ENCODE measurements at regions not wholly inside any gene's neighbourhood (a gene's known extent, or its start where the extent isn't known, plus 50 kb on each side); places are given as distances from the start of the nearest gene placed in this dataset.

DNA sequence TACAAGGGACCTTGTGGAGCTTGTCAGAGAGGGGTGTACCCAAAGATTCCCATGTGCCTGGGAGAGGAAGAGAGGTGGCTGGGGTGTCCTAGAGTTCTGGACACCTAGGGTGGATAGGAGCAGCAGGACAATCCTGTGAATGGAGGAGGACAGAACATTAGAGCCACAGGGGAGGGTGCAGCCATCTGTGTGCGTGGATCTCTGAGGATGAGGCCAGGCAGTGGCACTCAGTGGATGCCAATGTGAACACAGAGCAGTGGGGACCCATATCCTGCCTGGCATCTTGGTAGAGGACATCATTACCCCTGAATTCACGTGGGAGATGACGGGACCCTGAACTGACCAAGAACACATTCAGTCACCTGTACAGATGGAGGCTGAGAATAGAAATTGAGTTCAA, 205.3 kb downstream of the CD83 start:
- H2AFZ ChIP-seq (ENCODE audit: low read length): no peak overlapping the region
- no peaks in the 10 kb centered on the region for H3K36me3 ChIP-seq (ENCODE audit: control insufficient read depth, insufficient read depth, low read length)
- H3K9me3 ChIP-seq (ENCODE audit: control insufficient read depth, insufficient read depth, low read depth, low read length): no peaks in the 10 kb centered on the region
- H3K4me1 ChIP-seq (ENCODE audit: control insufficient read depth, extremely low read depth, insufficient read depth, low read length): no peaks in the 10 kb centered on the region
- no peak overlapping the region for H3K4me2 ChIP-seq (ENCODE audit: extremely low read depth, insufficient read depth, low read length)
- H3K79me2 ChIP-seq (ENCODE audit: control insufficient read depth, insufficient read depth, low read length): no peaks in the 10 kb centered on the region
- TF ChIP-seq, protein P1, sequence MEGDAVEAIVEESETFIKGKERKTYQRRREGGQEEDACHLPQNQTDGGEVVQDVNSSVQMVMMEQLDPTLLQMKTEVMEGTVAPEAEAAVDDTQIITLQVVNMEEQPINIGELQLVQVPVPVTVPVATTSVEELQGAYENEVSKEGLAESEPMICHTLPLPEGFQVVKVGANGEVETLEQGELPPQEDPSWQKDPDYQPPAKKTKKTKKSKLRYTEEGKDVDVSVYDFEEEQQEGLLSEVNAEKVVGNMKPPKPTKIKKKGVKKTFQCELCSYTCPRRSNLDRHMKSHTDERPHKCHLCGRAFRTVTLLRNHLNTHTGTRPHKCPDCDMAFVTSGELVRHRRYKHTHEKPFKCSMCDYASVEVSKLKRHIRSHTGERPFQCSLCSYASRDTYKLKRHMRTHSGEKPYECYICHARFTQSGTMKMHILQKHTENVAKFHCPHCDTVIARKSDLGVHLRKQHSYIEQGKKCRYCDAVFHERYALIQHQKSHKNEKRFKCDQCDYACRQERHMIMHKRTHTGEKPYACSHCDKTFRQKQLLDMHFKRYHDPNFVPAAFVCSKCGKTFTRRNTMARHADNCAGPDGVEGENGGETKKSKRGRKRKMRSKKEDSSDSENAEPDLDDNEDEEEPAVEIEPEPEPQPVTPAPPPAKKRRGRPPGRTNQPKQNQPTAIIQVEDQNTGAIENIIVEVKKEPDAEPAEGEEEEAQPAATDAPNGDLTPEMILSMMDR (conservative IDR thresholded peaks at IDR 0.05 in 1 of 2, IDR thresholded peaks at IDR 0.05 in 1 of 2; ENCODE audit: low read depth in 1 of 2, low read length in 2 of 2): no peak
- no peak for TF ChIP-seq EZH2 (IDR thresholded peaks at IDR 0.05; ENCODE audit: low read length, missing control alignments)
- H3K9ac ChIP-seq (ENCODE audit: insufficient read depth, low read length): no peak overlapping the region
- H3K27ac ChIP-seq (ENCODE audit: insufficient read depth, low read length): no peak overlapping the region
- H3K27me3 ChIP-seq (ENCODE audit: control insufficient read depth, insufficient read depth, low read length): peaks cover 3% of the 10 kb centered on the region
- no peak overlapping the region for H3K4me3 ChIP-seq (replicated peaks in 1 of 4; ENCODE audit: control extremely low read depth in 1 of 4, insufficient read depth in 1 of 4, low read depth in 3 of 4, low read length in 4 of 4)
- no peaks in the 10 kb centered on the region for H4K20me1 ChIP-seq (ENCODE audit: control insufficient read depth, extremely low read depth, insufficient read depth, low read length)
- no peak for DNase-seq (ENCODE audit: low read depth in 2 of 2)

DNA sequence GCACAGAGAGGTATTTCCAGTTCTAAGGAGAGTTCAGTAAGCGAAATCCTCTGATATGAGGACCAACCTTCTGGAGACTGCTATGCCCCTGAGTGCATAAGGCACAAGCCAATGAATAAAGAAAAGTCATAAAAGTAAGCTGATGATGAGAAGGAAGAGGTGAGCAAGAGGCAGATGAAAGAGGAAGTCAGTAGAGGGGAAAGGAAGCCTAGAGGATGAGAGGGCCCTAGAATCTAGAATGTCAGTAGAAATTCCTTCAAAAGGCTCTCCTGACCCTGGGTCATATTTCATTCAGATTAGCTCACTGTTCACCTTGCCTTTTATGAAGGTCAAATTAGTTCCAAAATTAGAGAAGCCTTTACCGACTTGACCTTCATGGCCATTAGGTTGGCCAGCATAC, 209.2 kb downstream of the CD83 start:
- Histone ChIP-seq H3K4me3 (replicated peaks in 1 of 4; ENCODE audit: control extremely low read depth in 1 of 4, insufficient read depth in 1 of 4, low read depth in 3 of 4, low read length in 4 of 4) (no peak overlapping the region), H3K36me3 (ENCODE audit: control insufficient read depth, insufficient read depth, low read length) (no peaks in the 10 kb centered on the region), H3K79me2 (ENCODE audit: control insufficient read depth, insufficient read depth, low read length) (no peaks in the 10 kb centered on the region), H3K27me3 (ENCODE audit: control insufficient read depth, insufficient read depth, low read length) (no peaks in the 10 kb centered on the region), H3K4me2 (ENCODE audit: extremely low read depth, insufficient read depth, low read length) (no peak overlapping the region), H3K4me1 (ENCODE audit: control insufficient read depth, extremely low read depth, insufficient read depth, low read length) (no peaks in the 10 kb centered on the region), H4K20me1 (ENCODE audit: control insufficient read depth, extremely low read depth, insufficient read depth, low read length) (no peaks in the 10 kb centered on the region), H2AFZ (ENCODE audit: low read length) (no peak overlapping the region), H3K9ac (ENCODE audit: insufficient read depth, low read length) (no peak overlapping the region), H3K27ac (ENCODE audit: insufficient read depth, low read length) (no peak overlapping the region), H3K9me3 (ENCODE audit: control insufficient read depth, insufficient read depth, low read depth, low read length) (no peaks in the 10 kb centered on the region)
- DNase-seq (ENCODE audit: low read depth in 2 of 2): no peak
- TF ChIP-seq, protein P1 (conservative IDR thresholded peaks at IDR 0.05 in 1 of 2, IDR thresholded peaks at IDR 0.05 in 1 of 2; ENCODE audit: low read depth in 1 of 2, low read length in 2 of 2): no peak
- TF ChIP-seq EZH2 (IDR thresholded peaks at IDR 0.05; ENCODE audit: low read length, missing control alignments): no peak

DNA sequence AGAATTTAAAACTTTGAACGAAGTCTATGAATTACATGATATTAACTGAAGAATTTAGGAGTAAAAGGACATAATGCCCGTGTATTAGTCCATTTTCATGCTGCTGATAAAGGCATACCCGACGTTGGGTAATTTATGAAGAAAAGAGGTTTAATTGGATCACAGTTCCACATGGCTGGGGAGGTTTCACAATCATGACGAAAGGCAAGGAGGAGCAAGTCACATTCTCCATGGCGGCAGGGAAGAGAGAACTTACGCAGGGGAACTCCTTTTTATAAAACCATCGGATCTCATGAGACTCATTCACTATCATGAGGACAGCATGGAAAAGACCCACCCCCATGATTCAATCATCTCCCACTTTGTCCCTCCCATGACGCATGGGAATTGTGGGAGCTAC, 210.6 kb downstream of the CD83 start:
- TF ChIP-seq, protein P1 (conservative IDR thresholded peaks at IDR 0.05 in 1 of 2, IDR thresholded peaks at IDR 0.05 in 1 of 2; ENCODE audit: low read depth in 1 of 2, low read length in 2 of 2): no peak
- no peak for TF ChIP-seq EZH2 (IDR thresholded peaks at IDR 0.05; ENCODE audit: low read length, missing control alignments)
- Histone ChIP-seq H2AFZ (ENCODE audit: low read length) (no peak overlapping the region), H3K27ac (ENCODE audit: insufficient read depth, low read length) (no peak overlapping the region), H3K9ac (ENCODE audit: insufficient read depth, low read length) (no peak overlapping the region), H3K27me3 (ENCODE audit: control insufficient read depth, insufficient read depth, low read length) (no peaks in the 10 kb centered on the region), H3K4me1 (ENCODE audit: control insufficient read depth, extremely low read depth, insufficient read depth, low read length) (no peaks in the 10 kb centered on the region), H3K4me3 (replicated peaks in 1 of 4; ENCODE audit: control extremely low read depth in 1 of 4, insufficient read depth in 1 of 4, low read depth in 3 of 4, low read length in 4 of 4) (no peak overlapping the region), H4K20me1 (ENCODE audit: control insufficient read depth, extremely low read depth, insufficient read depth, low read length) (no peaks in the 10 kb centered on the region), H3K36me3 (ENCODE audit: control insufficient read depth, insufficient read depth, low read length) (no peaks in the 10 kb centered on the region), H3K79me2 (ENCODE audit: control insufficient read depth, insufficient read depth, low read length) (no peaks in the 10 kb centered on the region), H3K9me3 (ENCODE audit: control insufficient read depth, insufficient read depth, low read depth, low read length) (no peaks in the 10 kb centered on the region), H3K4me2 (ENCODE audit: extremely low read depth, insufficient read depth, low read length) (no peak overlapping the region)
- DNase-seq (ENCODE audit: low read depth in 2 of 2): no peak
